ENCODE measurements at regions not wholly inside any gene's neighbourhood (a gene's known extent, or its start where the extent isn't known, plus 50 kb on each side); places are given as distances from the start of the nearest gene placed in this dataset.

- Histone ChIP-seq H3K9me3 (no peaks in the 10 kb centered on the region), H3K27ac (no peak overlapping the region), H3K27me3 (no peaks in the 10 kb centered on the region), H3K36me3 (no peaks in the 10 kb centered on the region), H3K4me3 (no peak overlapping the region), H3K4me1 (no peaks in the 10 kb centered on the region)
- intact Hi-C loops (cut with DNase I), result no loop called here
- no peak for DNase-seq
- no peak for TF ChIP-seq CTCF (IDR thresholded peaks at IDR 0.05)
- ATAC-seq, result no peak
These were observed 284.7 kb downstream of the CYP26B1 start for GRCh38 chr2:71862921-71863320.

GRCh38 chr2:71861186-71862160 lies 286.2 kb downstream of the CYP26B1 start:
- DNase-seq (no peak), ATAC-seq (no peak)
- Histone ChIP-seq H3K27ac (no peak overlapping the region), H3K4me3 (no peak overlapping the region), H3K27me3 (no peaks in the 10 kb centered on the region), H3K4me1 (no peaks in the 10 kb centered on the region), H3K9me3 (no peaks in the 10 kb centered on the region), H3K36me3 (no peaks in the 10 kb centered on the region)
- intact Hi-C loops (cut with DNase I), result no loop called here
- no peak for TF ChIP-seq CTCF (IDR thresholded peaks at IDR 0.05)

- intact Hi-C loops (cut with DNase I), result no loop called here
- no peak overlapping the region for H3K4me3 ChIP-seq
- DNase-seq (no peak), ATAC-seq (no peak)
- no peaks in the 10 kb centered on the region for H3K27me3 ChIP-seq
- H3K27ac ChIP-seq, result no peak overlapping the region
- H3K9me3 ChIP-seq, result peaks cover 0 to 4% of the 10 kb centered on the region in 2 donors
- no peaks in the 10 kb centered on the region for H3K36me3 ChIP-seq
- no peaks in the 10 kb centered on the region for H3K4me1 ChIP-seq
- TF ChIP-seq CTCF (IDR thresholded peaks at IDR 0.05), result no peak
These were observed 287.2 kb downstream of the CYP26B1 start for GRCh38 chr2:71860381-71860926.

GRCh38 chr2:71859211-71859847 lies 288.3 kb downstream of the CYP26B1 start:
- Histone ChIP-seq H3K4me1 (no peaks in the 10 kb centered on the region), H3K4me3 (no peak overlapping the region), H3K36me3 (no peaks in the 10 kb centered on the region), H3K27ac (no peak overlapping the region), H3K27me3 (no peaks in the 10 kb centered on the region), H3K9me3 (peaks cover 0 to 8% of the 10 kb centered on the region in 2 donors)
- DNase-seq, result no peak
- TF ChIP-seq CTCF (IDR thresholded peaks at IDR 0.05), result no peak
- intact Hi-C loops (cut with DNase I), result no loop called here
- no peak for ATAC-seq

GRCh38 chr2:71858071-71858470 lies 289.6 kb downstream of the CYP26B1 start:
- peaks cover 0 to 8% of the 10 kb centered on the region in 2 donors for H3K9me3 ChIP-seq
- ATAC-seq, result no peak
- H3K4me3 ChIP-seq, result no peak overlapping the region
- no peaks in the 10 kb centered on the region for H3K36me3 ChIP-seq
- no peak for TF ChIP-seq CTCF (IDR thresholded peaks at IDR 0.05)
- no peak overlapping the region for H3K27ac ChIP-seq
- no peak for DNase-seq
- peaks cover 0 to 4% of the 10 kb centered on the region in 2 donors for H3K27me3 ChIP-seq
- no peaks in the 10 kb centered on the region for H3K4me1 ChIP-seq
- intact Hi-C loops (cut with DNase I), result no loop called here

Data from left lung (tissue), 4 donors.